H9 (cell line): ENCODE measurements at regions not wholly inside any gene's neighbourhood (a gene's known extent, or its start where the extent isn't known, plus 50 kb on each side); places are given as distances from the start of the nearest gene placed in this dataset.

Source experiments
- DNase-seq: peaks from one replicate; pipeline ENCODE4 v3.0.0-alpha.2; 2017
- H2AFZ ChIP-seq: one replicate; pipeline ENCODE4 v1.6.1; 2013; ENCODE audit warnings: mild to moderate bottlenecking, low read length, control low read depth, moderate library complexity
- H2AK5ac ChIP-seq: 2 replicates; pipeline ENCODE4 v1.6.1; 2013; ENCODE audit warnings: low read length, control low read depth, mixed read lengths; ENCODE audit not compliant: insufficient read length
- H2BK120ac ChIP-seq: one replicate; pipeline ENCODE4 v1.6.1; 2013; ENCODE audit warnings: low read depth, mild to moderate bottlenecking, low read length, control low read depth, inconsistent platforms; ENCODE audit not compliant: poor library complexity, severe bottlenecking
- H2BK12ac ChIP-seq: 2 replicates; pipeline ENCODE4 v1.6.1; 2013; ENCODE audit warnings: low read length, control low read depth, mixed read lengths, low read depth; ENCODE audit not compliant: insufficient read length
- H2BK15ac ChIP-seq: 2 replicates; pipeline ENCODE4 v1.6.1; 2013; ENCODE audit warnings: low read depth, low read length, control low read depth
- H2BK20ac ChIP-seq: one replicate; pipeline ENCODE4 v1.6.1; 2013; ENCODE audit warnings: low read depth, mild to moderate bottlenecking, low read length, control low read depth, inconsistent platforms; ENCODE audit not compliant: poor library complexity, severe bottlenecking
- H2BK5ac ChIP-seq: 2 replicates; pipeline ENCODE4 v1.6.1; 2013; ENCODE audit warnings: low read length, control low read depth, mixed read lengths; ENCODE audit not compliant: insufficient read length
- H3K14ac ChIP-seq: 2 replicates; pipeline ENCODE4 v1.6.1; 2013; ENCODE audit warnings: low read length, control low read depth; ENCODE audit not compliant: insufficient read depth
- H3K18ac ChIP-seq: 2 replicates; pipeline ENCODE4 v1.6.1; 2013; ENCODE audit warnings: low read depth, mild to moderate bottlenecking, mixed read lengths, low read length, control low read depth; ENCODE audit not compliant: insufficient read length
- H3K23ac ChIP-seq: 2 replicates; pipeline ENCODE4 v1.6.1; 2013; ENCODE audit warnings: low read length, control low read depth, mixed read lengths, low read depth; ENCODE audit not compliant: insufficient read length
- H3K23me2 ChIP-seq: 2 replicates; pipeline ENCODE4 v1.6.1; 2013; ENCODE audit warnings: low read depth, mild to moderate bottlenecking, mixed read lengths, low read length, control low read depth; ENCODE audit not compliant: insufficient read length, poor library complexity, severe bottlenecking
- H3K27ac ChIP-seq: 2 replicates; pipeline ENCODE4 v1.5.1; 2013; ENCODE audit warnings: low read length, control low read depth, mixed read lengths, low read depth; ENCODE audit not compliant: insufficient read length
- H3K27me3 ChIP-seq: 2 replicates; pipeline ENCODE4 v1.6.1; 2013; ENCODE audit warnings: low read length, control low read depth, inconsistent platforms; ENCODE audit not compliant: insufficient read depth
- H3K4ac ChIP-seq: 2 replicates; pipeline ENCODE4 v1.6.1; 2013; ENCODE audit warnings: low read depth, mild to moderate bottlenecking, control low read depth, inconsistent platforms, low read length, moderate library complexity
- H3K4me1 ChIP-seq: 2 replicates; pipeline ENCODE4 v1.6.1; 2013; ENCODE audit warnings: low read length, control low read depth, inconsistent platforms; ENCODE audit not compliant: insufficient read depth
- H3K4me2 ChIP-seq: 2 replicates; pipeline ENCODE4 v1.6.1; 2013; ENCODE audit warnings: low read length, control low read depth, mixed read lengths; ENCODE audit not compliant: insufficient read length, insufficient read depth
- H3K56ac ChIP-seq: 2 replicates; pipeline ENCODE4 v1.6.1; 2013; ENCODE audit warnings: low read depth, mild to moderate bottlenecking, mixed read lengths, low read length, control low read depth; ENCODE audit not compliant: insufficient read length
- H3K79me1 ChIP-seq: 2 replicates; pipeline ENCODE4 v1.6.1; 2013; ENCODE audit warnings: low read depth, mild to moderate bottlenecking, moderate library complexity, low read length, control low read depth, inconsistent platforms; ENCODE audit not compliant: insufficient read depth, poor library complexity, severe bottlenecking
- H3K79me2 ChIP-seq: 2 replicates; pipeline ENCODE4 v1.6.1; 2013; ENCODE audit warnings: low read length, control low read depth, inconsistent platforms; ENCODE audit not compliant: insufficient read depth
- H3K9ac ChIP-seq: 2 replicates; pipeline ENCODE4 v1.6.1; 2013; ENCODE audit warnings: low read length, control low read depth, mixed read lengths; ENCODE audit not compliant: insufficient read length; ENCODE audit errors: extremely low read depth
- H3K9me3 ChIP-seq: one replicate; pipeline ENCODE4 v1.6.1; 2013; ENCODE audit warnings: low read depth, low read length, inconsistent platforms; ENCODE audit not compliant: control insufficient read depth
- H3T11ph ChIP-seq: one replicate; pipeline ENCODE4 v1.6.1; 2013; ENCODE audit warnings: mild to moderate bottlenecking, low read length, control low read depth, inconsistent platforms
- H4K20me1 ChIP-seq: one replicate; pipeline ENCODE4 v1.6.1; 2013; ENCODE audit not compliant: control insufficient read depth, insufficient read length, insufficient read depth
- H4K5ac ChIP-seq: 2 replicates; pipeline ENCODE4 v1.6.1; 2013; ENCODE audit warnings: low read depth, mild to moderate bottlenecking, mixed read lengths, low read length, control low read depth; ENCODE audit not compliant: insufficient read length
- H4K8ac ChIP-seq: replicated peaks from 2 replicates; pipeline ENCODE4 v1.6.1; 2013; ENCODE audit warnings: low read length, control low read depth, mixed read lengths, low read depth; ENCODE audit not compliant: insufficient read length
- H4K91ac ChIP-seq: 2 replicates; pipeline ENCODE4 v1.6.1; 2013; ENCODE audit warnings: low read depth, mild to moderate bottlenecking, moderate library complexity, mixed read lengths, low read length, control low read depth; ENCODE audit not compliant: insufficient read length
- H3K27ac Mint-ChIP-seq, 3 experiments: 2 replicates in 2 of 3; 3 replicates in 1 of 3; pipeline ENCODE4 v1.8.0; 2020 to 2021; ENCODE audit warnings: mixed read lengths in 3 of 3, mild to moderate bottlenecking in 1 of 3, moderate library complexity in 1 of 3
- H3K27me3 Mint-ChIP-seq: 2 replicates; pipeline ENCODE4 v1.8.0; 2021; ENCODE audit warnings: low read depth, mild to moderate bottlenecking, moderate library complexity, mixed read lengths
- H3K36me3 Mint-ChIP-seq, 3 experiments: 2 replicates in 2 of 3; 3 replicates in 1 of 3; pipeline ENCODE4 v1.8.0; 2020 to 2021; ENCODE audit warnings: low read depth in 3 of 3, mixed read lengths in 3 of 3; ENCODE audit not compliant: insufficient read depth in 1 of 3
- H3K4me1 Mint-ChIP-seq, 2 experiments: 2 replicates each; pipeline ENCODE4 v1.8.0; 2020; ENCODE audit warnings: mixed read lengths in 2 of 2
- H3K4me3 Mint-ChIP-seq, 2 experiments: 2 replicates in 1 of 2; 3 replicates in 1 of 2; pipeline ENCODE4 v1.8.0; 2020 to 2021; ENCODE audit warnings: mild to moderate bottlenecking in 2 of 2, mixed read lengths in 2 of 2, moderate library complexity in 1 of 2
- H3K9me3 Mint-ChIP-seq, 2 experiments: 2 replicates in 1 of 2; 3 replicates in 1 of 2; pipeline ENCODE4 v1.8.0; 2020; ENCODE audit warnings: mild to moderate bottlenecking in 2 of 2, mixed read lengths in 2 of 2, moderate library complexity in 1 of 2
- CTCF ChIP-seq: fragments of 200-600 bp; sonication (generic); conservative IDR thresholded peaks from 3 replicates; pipeline ENCODE4 v1.8.0; 2021; ENCODE audit warnings: antibody characterized with exemption, mild to moderate bottlenecking
- WGBS: extraction: QIAGEN DNeasy Blood & Tissue Kit; methylation state at CpG from one replicate; pipeline ENCODE4 v1.1.7; 2013; ENCODE audit warnings: missing lambda C conversion rate, low lambda C conversion rate, mixed read lengths; ENCODE audit not compliant: insufficient read length; ENCODE audit errors: extremely low coverage; 5-methylcytosine and 5-hydroxymethylcytosine counted together

- Histone ChIP-seq H4K8ac (no peak overlapping the region), H3K9ac (no peak overlapping the region), H4K20me1 (no peaks in the 10 kb centered on the region), H4K5ac (no peak overlapping the region), H2BK12ac (no peak overlapping the region), H3K4ac (no peak overlapping the region), H3K79me2 (no peaks in the 10 kb centered on the region), H3T11ph (no peak overlapping the region), H3K9me3 (no peaks in the 10 kb centered on the region), H3K23ac (no peak overlapping the region), H2BK15ac (no peak overlapping the region), H2AK5ac (no peak overlapping the region), H3K56ac (no peak overlapping the region), H4K91ac (no peak overlapping the region), H2AFZ (no peak overlapping the region), H3K23me2 (no peaks in the 10 kb centered on the region), H3K27ac (no peak overlapping the region), H3K14ac (no peak overlapping the region), H3K27me3 (no peaks in the 10 kb centered on the region), H2BK120ac (no peak overlapping the region), H3K18ac (no peak overlapping the region), H2BK5ac (no peak overlapping the region), H2BK20ac (no peak overlapping the region), H3K4me1 (peaks cover 3% of the 10 kb centered on the region; the same call in 1 of the 2 replicates), H3K4me2 (no peak overlapping the region), H3K79me1 (no peaks in the 10 kb centered on the region)
- DNase-seq: no peak
- H3K27ac Mint-ChIP-seq: no peak overlapping the region
- peaks cover 32 to 40% of the 10 kb centered on the region in 2 experiments for H3K4me1 Mint-ChIP-seq
- H3K4me3 Mint-ChIP-seq: no peak overlapping the region
- WGBS: no CpG with 5 or more reads among the region's 3 CpGs
- H3K36me3 Mint-ChIP-seq: peaks cover 0 to 7% (median 0%) of the 10 kb centered on the region in 3 experiments; a peak in 1 of 7 replicates
- no peaks in the 10 kb centered on the region; the same call in 1 of the 2 replicates for H3K27me3 Mint-ChIP-seq
- TF ChIP-seq CTCF: no peak
- H3K9me3 Mint-ChIP-seq: peaks cover 3 to 6% of the 10 kb centered on the region in 2 experiments; a peak in 4 of 5 replicates
Measured at GRCh38 chr4:38283724-38284123, 323.5 kb downstream of the PTTG2 start.
